ENCODE measurements at regions not wholly inside any gene's neighbourhood (a gene's known extent, or its start where the extent isn't known, plus 50 kb on each side); places are given as distances from the start of the nearest gene placed in this dataset.
"Not testable (repeated sequence)": the region's sequence is repeated elsewhere in the genome, so short reads cannot be mapped to it uniquely, and the experiment has no call there.

DNA sequence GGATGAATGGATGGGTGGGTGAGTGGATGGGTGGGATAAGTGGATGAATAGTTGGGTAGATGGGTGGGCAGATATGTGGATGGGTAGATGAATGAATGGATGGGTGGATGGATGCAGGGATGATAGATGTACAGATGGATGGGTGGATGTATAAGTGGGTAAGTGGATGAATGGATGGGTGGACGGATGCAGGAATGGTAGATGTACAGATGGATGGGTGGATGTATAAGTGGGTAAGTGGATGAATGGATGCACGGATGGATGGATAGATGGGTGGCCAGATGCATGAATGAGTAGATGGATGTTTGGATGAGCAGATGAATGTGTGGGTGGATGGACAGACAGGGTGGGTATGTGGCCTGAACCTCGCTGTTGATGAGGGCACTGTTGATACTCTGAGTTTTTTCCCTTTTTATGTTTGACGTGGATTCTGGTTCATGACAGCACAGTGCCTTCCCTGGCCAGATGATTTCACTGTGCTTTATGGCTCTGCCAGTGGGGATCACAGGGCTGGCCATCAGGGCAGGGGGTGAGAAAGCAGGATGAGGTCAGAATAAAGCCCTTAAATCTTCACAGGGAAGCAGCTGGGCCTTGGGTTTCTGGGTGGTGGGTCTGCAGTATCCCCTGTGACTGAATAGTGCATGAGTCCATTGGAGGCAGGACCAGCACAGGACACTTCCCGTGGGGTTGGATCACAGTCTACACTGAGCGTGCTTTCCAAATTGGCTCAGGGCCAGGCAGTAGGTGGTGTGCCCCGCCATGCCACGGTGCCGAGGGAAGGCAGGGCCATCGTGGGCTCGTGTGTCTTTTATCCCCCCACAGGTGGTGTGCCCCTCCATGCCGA is 213.2 kb downstream of the BANP start:
- DNase-seq (ENCODE audit: low spot score), result not testable (repeated sequence)

DNA sequence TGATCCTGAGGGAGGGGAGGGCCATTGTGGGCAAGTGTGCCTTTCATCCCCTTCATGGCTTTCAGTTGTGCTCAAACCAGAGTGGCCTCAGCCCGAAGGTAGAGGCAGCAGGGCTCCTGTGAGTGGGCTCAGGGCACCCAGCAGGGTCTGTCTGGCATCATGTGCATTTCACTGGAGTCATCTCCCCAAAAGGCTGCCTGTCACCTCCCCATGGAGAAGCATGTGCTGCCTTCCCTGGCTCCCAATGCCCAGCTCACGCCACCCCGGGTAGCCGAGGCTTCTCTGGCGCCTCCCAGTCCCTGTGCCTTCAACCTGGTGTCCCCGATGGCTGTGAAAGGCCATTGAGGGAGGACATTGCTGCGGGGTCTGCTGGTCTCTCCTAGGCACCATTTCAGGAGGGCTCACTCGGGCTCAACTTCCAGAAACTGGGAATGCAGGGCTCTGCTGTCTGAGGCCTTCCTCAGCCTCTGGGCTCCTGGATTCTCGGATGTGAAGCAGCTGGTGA is 213.9 kb downstream of the BANP start:
- not testable (repeated sequence) for DNase-seq (ENCODE audit: low spot score)

DNA sequence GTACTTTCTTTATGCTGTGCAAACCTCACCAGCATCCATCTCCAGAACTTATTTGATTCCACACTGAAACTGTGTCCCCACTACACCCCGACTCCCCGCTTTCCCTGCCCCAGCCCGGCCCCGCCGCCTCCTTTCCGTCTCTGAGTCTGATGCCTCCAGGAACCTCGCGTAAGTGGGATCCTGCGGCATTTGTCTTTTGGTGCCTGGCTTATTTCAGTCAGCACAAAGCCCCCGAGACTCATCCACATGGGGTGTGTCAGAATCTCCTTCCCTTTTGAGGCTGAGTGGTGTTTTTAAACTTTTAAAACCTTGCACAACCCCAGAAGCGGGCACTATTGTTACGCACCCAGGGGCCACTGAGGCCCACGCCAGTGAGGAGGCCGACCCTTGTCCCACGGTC is 214.4 kb downstream of the BANP start:
- not testable (repeated sequence) for DNase-seq (ENCODE audit: low spot score)

DNA sequence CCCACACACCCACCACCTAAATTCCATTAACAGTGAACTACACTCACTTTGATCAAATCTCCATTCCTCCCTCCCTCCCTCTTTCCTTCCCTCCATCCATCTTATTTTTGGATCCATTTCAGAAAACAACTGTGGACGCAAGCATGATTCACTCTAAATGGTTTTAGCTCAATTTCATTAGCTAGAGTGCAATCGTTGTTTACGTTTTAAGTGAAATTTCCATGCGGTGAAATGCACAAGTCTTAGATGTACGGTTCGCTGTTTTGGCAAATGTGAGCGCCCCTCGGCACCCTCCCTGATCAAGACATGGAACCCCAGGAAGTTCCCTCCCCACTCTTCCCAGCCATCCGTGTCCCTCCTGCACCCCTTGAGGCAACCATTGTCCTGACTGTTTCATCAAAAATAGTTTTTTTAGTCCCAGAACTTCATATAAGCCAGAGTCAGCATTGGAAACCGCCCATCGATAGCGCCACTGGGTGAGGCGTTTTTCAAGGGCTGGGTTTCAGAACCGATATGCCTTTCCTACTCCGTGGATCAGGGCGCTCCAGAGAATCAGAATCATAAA is 215.1 kb downstream of the BANP start:
- not testable (repeated sequence) for DNase-seq (ENCODE audit: low spot score)

DNA sequence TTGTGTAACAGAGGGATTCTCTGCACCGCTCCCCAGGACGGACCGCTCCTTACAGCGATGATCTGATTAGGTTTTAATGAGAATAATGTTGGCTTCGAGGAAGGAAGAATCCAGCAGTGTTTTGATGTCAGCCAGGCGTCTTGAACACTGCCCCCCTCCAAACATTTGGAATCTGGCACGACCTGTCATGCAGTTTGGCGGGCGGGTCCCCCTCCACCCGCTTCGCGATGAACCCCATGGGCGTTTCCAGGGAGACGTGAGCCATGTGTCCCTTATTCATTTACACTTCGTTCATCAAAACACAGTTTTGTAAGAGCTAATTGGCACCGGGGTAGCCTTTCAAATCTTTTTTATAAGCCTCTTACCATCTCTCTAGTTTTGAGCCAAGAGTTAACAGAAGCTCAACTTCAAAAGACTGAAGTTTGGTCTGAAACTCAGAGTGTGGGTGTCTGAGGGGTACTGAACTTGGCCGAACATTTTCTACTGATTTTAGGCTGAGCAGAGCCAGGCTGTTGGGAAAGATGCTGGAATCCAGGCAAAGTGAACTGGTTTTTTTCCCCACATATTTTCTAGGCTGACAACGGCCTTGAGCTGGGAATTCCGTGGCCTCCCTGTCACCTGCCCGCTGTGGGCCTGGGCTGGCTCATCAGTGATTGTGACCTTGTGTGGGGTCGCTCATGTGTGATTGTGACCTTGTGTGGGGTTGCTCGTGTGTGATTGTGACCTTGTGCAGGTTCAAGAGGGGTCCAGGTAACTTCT is 214.8 kb upstream of the ZNF469 start:
- not testable (repeated sequence) for DNase-seq (ENCODE audit: low spot score)

DNA sequence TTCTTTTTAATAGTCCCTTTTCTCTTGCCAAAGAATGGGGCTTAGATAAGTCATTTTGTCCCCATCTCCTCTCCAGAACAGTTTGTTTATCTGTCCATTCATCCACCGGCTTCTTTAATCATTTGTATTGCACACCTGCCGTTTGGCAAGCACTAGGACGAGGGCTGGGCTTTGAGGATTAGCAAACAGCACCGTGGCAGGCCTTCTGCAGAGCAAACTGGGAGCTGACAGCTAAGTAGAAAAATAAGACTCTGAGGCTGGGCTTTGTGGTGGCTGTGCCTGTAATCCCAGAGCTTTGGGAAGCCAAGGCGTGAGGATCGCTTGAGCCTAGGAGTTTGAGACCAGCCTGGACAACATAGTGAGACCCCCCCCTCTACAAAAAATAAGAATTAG is 214.2 kb upstream of the ZNF469 start:
- DNase-seq (ENCODE audit: low spot score), result not testable (repeated sequence)

DNA sequence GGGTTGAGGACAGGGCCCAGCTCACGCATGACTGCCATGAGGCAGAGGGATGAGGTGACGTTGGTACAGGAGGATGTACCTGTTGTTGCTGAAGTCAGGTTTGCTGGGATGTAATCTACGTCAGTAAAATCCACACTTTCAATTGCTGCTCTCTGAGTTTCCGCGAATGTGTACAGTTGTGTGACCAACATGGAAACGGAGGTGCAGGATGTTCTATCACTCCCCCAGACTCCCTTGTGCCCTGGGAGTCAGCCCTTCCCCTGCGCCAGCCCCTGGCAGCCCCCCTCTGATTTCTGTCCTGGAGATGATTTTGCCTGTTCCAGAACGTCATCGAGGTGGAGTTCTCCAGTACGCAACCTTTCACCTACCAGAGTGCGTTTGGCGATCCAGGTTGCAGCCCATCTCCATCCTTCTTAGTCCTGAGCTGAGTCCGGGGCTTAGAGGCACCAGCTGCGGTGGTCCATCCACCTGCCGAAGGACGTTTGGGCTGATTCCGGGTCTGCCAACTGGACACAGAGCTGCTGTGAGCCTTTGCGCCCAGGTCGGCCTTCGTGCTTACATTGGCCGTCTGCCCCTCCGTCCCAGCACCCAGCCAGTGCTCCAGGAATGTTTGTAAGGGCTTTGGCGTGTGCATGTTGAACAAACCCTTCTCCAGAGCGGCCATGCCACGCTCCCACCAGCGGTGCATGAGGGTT is 213.5 kb upstream of the ZNF469 start:
- not testable (repeated sequence) for DNase-seq (ENCODE audit: low spot score)

DNA sequence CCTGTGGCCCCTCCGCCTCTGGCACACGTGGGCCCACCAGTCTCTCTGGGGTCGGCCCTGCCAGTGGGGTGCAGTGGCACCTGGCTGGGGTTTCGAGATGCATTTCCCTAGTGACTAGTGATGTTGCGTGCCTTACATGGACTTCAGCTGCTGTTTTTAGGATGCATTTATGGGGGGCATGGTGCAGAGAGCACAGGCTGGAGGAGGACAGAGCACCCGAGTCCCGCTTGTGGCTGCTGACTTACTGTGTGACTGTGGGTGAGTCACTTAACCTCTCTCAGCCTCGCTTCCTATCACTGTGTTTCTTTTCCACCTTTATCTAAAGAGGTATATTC is 213.0 kb upstream of the ZNF469 start:
- DNase-seq (ENCODE audit: low spot score), result not testable (repeated sequence)

DNA sequence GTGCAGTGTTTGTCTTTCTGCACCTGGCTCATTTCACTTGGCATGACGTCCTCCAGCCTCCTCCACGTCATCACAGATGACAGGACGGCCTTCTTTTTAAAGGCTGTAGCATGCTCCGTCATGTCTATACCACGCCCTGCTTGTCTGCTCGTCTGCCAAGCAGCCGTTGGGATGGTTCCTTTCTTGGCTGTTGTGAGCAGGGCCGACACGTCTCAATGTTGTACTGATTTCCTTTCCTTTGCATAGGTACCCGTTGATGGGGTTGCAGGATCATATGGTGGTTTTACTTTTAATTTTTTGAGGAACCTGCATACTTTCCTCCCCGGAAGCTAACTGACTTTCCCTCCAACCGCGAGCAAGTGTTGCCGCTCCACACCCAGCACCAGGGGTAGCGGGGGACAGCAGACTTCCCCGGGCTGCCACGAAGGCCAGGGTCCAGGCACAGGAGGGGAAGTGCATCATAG is 212.2 kb upstream of the ZNF469 start:
- DNase-seq (ENCODE audit: low spot score), result no peak

DNA sequence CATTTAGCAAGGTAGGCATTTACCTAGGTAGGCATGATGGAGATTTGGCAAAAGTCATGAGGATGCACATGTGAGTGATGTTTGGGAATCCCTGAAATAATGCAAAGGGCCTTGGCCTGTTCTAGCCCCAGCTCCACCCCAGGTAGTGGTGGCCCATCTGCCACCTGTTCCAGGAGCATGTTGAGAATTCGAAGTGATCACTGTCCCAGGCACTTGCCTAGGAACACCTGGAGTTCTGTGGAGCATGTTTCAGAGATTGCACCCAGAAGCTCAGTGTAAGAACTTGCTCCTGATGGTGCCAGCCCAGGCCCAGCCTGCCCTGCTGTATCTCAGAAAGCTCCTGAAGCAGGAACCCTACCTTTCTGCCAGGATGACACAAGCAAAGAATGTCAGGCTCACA is 211.6 kb upstream of the ZNF469 start:
- not testable (repeated sequence) for DNase-seq (ENCODE audit: low spot score)

DNA sequence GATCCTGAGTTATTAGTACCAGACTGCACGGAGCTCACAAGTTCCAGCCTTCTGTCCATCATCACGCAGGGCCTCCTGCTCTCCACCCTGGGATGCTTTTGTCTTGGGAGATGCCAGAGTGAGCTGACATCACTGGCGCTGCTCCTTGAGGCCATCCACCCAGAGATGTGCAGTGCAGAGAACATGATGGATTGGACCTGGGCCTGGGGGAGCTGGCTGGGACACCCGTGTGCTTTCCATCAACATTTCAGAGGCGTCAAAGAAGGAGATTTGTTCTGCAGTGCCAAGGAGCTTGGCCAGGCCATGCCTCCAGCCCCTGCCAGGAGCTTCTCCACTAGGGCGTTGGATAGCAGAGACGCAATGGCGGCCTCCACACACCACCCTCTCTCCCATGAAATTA is 206.6 kb upstream of the ZNF469 start:
- not testable (repeated sequence) for DNase-seq (ENCODE audit: low spot score)

DNA sequence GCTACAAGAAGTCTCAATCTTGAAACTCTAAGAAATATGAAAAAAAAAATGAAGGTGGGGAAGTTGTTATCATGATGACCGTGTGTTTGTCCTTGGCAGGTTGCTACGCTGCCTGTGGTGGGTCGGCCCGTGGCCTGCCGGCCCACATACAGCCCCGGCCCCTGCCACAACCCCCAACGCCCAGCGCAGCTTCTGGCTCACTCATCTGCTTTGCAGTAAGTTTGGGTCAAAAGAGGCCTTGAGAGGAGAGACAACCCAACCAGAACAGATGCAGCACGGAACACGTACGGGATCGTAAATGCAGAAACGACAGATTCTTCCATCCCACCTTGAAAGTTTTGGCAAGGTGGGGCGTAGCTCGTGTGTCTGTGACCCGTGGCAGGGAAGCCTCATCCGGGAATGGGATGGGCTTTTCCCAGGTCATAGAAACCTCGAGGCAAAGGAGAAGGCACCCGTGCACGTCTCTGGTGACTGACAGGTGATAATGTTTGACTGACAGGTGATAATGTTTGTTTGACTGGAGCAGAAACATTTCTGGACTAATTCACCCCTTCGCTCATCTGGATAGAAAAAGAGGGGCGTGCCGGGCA is 206.1 kb upstream of the ZNF469 start:
- not testable (repeated sequence) for DNase-seq (ENCODE audit: low spot score)

DNA sequence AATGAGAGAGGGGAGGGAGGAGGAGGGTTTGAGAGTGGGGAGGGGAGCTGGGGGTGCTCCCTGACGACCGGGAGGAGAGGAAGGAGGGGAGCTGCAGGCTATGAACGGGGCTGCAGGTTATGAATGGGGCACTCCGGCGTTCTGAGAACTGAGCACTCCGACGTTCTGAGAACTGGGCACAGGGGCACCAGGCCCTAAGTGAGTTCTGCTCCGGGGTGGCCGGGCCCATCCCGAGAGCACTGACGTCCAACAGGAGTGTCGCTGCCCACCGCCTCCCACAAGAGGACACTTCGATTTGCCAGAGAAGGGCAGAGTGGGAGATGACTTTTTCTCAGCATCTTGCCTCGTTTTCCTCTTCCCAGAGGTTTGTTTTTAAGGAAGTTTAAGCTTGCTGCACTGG is 204.5 kb upstream of the ZNF469 start:
- not testable (repeated sequence) for DNase-seq (ENCODE audit: low spot score)

DNA sequence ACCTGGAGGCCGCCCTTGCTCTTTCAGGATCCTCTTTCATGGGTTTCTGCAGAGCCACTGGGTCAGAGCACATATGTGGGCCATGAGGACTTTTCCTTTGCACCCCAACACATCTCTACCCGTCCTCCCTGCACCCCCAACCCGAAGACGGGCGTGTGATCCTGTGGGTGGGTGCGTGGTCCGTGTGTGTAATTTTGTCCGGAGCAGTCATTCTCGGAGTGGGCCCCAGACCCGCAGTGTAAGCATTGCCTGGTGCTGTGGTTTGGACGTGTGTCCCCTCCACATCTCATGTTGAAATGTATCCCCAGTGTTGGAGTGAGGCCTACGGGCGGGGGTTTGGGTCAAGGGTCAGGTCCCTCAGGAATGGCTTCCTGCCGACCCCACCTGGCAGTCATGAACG is 203.9 kb upstream of the ZNF469 start:
- DNase-seq (ENCODE audit: low spot score), result not testable (repeated sequence)

DNA sequence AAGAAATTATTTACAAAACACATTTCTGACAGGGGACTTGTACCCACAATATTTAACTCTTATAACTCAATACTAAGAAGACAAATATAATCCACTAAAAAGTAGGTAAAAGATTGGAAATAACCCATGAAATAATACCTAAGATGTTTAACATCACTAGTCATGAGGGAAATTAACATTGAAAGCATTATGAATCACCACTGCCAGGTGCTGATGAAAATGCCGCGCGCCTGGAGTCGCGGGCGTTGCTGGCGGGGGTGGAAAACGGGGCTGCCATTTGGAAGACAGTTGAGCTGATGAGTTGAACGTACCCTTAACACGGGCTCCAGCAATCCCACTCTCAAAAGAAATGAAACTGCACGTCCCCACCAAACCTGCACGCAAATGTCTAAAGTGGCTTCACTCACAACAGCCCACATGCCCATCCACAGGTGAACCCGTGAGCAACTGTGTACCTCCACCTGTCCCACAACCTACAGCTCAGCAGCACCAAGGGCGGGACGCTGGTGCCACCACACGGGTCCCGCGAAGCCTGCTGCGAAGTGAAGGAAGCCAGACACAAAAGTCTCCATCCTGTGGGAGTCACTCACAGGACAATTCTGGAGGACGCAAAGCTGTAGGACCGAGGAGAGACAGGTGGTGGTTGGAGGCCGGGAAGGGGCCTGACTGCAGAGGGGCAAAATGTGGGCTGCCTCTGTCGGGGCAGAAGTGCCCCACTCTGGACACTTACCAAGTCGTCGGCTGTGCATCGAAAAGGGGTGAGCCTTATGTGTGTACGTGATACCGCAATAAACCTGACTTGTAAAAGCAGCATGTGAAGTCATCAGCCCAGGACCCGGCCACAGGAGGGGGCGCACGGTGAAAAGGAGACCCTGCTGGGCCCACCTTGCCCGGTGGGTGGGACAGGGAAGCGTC is 199.5 kb upstream of the ZNF469 start:
- not testable (repeated sequence) for DNase-seq (ENCODE audit: low spot score)

DNA sequence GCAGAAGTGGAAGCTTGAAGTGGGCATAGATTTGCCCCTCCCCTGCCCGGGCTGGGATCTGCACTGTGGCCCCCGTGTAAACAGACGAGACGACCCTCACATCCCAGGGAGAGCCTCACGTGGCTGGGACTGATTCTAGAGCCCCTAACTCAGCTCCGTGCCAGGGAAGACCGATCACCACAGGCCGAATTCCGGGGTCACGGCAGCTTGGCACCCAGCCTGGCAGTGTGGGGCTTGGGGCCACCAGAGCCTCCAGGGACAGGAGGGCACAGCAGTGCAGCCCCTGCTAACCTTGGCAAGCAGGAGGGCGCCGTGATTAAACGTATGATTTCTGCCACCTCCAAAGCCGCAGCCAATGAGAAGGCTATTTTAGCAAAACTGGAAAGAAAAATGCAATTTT is 198.7 kb upstream of the ZNF469 start:
- not testable (repeated sequence) for DNase-seq (ENCODE audit: low spot score)

DNA sequence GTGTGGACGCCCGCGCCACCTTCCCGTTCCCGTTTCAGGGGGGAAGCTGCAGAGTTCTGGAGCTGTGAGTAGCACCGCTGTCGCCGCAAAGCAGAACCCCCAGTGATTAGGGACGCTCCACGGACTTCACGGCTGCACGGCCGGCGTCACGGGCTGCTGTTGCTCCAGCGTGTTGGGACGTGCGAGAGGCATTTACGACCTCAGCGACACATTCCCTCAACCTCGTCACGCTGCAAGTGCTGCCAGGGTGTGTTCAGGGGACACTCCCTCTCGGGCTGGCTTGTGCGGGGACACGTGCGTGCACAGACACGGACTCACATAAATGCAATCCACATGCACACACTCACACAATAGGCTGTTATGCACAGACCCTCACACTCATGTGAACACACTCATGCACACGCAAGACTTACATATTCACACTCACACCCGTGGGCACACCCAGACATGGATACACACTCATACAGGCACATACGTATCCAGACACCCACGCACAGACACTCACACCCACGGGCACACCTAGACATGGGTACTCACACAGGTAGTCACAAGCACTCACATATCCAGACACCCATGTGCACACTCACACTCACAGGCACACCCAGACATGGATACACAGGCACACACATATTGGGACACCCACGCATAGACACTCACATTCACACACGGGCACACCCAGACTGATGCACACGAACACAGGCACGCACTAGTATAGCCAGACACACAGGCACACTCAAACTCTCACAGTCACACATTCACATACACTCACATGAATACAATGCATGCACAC is 198.0 kb upstream of the ZNF469 start:
- DNase-seq (ENCODE audit: low spot score), result not testable (repeated sequence)

DNA sequence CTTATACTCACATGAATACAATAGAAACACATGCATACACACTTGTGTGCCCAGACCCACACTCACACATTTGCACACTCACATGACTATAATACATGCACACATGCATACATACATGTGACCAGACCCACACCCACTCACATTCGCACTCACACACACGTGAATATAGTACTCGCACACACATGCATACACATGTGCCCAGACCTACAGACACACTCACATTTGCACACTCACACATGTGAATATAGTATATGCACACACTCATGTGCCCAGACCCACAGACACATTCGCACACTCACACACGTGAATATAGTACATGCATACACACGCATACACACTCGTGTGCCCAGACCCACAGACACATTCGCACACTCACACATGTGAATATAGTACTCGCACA is 197.4 kb upstream of the ZNF469 start:
- not testable (repeated sequence) for DNase-seq (ENCODE audit: low spot score)
